ENCODE measurements at regions not wholly inside any gene's neighbourhood (a gene's known extent, or its start where the extent isn't known, plus 50 kb on each side); places are given as distances from the start of the nearest gene placed in this dataset.

GRCh38 chr11:69402251-69402887, 79.1 kb upstream of the LINC01488 start:
- Mint-ChIP-seq H3K36me3 (peaks cover 6% of the 10 kb centered on the region), H3K9me3 (ENCODE audit: low read depth) (peaks cover 7% of the 10 kb centered on the region), H3K27me3 (no peaks in the 10 kb centered on the region), H3K27ac (no peak overlapping the region), H3K4me3 (no peak overlapping the region), H3K4me1 (ENCODE audit: low read depth) (peaks cover 3% of the 10 kb centered on the region)

GRCh38 chr11:69403556-69404215, 77.8 kb upstream of the LINC01488 start:
- Mint-ChIP-seq H3K27ac (no peak overlapping the region), H3K9me3 (ENCODE audit: low read depth) (peaks cover 7% of the 10 kb centered on the region), H3K36me3 (peaks cover 6% of the 10 kb centered on the region), H3K27me3 (no peaks in the 10 kb centered on the region), H3K4me1 (ENCODE audit: low read depth) (peaks cover 3% of the 10 kb centered on the region), H3K4me3 (no peak overlapping the region)

- H3K27ac Mint-ChIP-seq = no peak overlapping the region
- no peaks in the 10 kb centered on the region for H3K27me3 Mint-ChIP-seq
- H3K4me1 Mint-ChIP-seq (ENCODE audit: low read depth) = peaks cover 11% of the 10 kb centered on the region
- no peak overlapping the region for H3K4me3 Mint-ChIP-seq
- H3K36me3 Mint-ChIP-seq = peaks cover 4% of the 10 kb centered on the region
- peaks cover 7% of the 10 kb centered on the region for H3K9me3 Mint-ChIP-seq (ENCODE audit: low read depth)
Measured at GRCh38 chr11:69406060-69406459, 75.4 kb upstream of the LINC01488 start.

- peaks cover 11% of the 10 kb centered on the region for H3K4me1 Mint-ChIP-seq (ENCODE audit: low read depth)
- H3K9me3 Mint-ChIP-seq (ENCODE audit: low read depth) = no peaks in the 10 kb centered on the region
- no peak overlapping the region for H3K4me3 Mint-ChIP-seq
- no peaks in the 10 kb centered on the region for H3K27me3 Mint-ChIP-seq
- no peaks in the 10 kb centered on the region for H3K36me3 Mint-ChIP-seq
- H3K27ac Mint-ChIP-seq = no peak overlapping the region
Measured at GRCh38 chr11:69409812-69410645, 71.4 kb upstream of the LINC01488 start.

- Mint-ChIP-seq H3K9me3 (ENCODE audit: low read depth) (no peaks in the 10 kb centered on the region), H3K36me3 (no peaks in the 10 kb centered on the region), H3K4me3 (no peak overlapping the region), H3K27ac (no peak overlapping the region), H3K4me1 (ENCODE audit: low read depth) (peaks cover 11% of the 10 kb centered on the region), H3K27me3 (no peaks in the 10 kb centered on the region)
Measured at GRCh38 chr11:69411257-69411924, 70.1 kb upstream of the LINC01488 start.

- Mint-ChIP-seq H3K27me3 (no peaks in the 10 kb centered on the region), H3K36me3 (no peaks in the 10 kb centered on the region), H3K27ac (no peak overlapping the region), H3K4me3 (no peak overlapping the region), H3K9me3 (ENCODE audit: low read depth) (no peaks in the 10 kb centered on the region), H3K4me1 (ENCODE audit: low read depth) (peaks cover 11% of the 10 kb centered on the region)
Measured at GRCh38 chr11:69413015-69413801, 68.3 kb upstream of the LINC01488 start.

GRCh38 chr11:69413993-69414392, 67.5 kb upstream of the LINC01488 start:
- Mint-ChIP-seq H3K36me3 (no peaks in the 10 kb centered on the region), H3K9me3 (ENCODE audit: low read depth) (no peaks in the 10 kb centered on the region), H3K27ac (no peak overlapping the region), H3K4me1 (ENCODE audit: low read depth) (peaks cover 11% of the 10 kb centered on the region), H3K27me3 (no peaks in the 10 kb centered on the region), H3K4me3 (no peak overlapping the region)

GRCh38 chr11:69414773-69415187, 66.7 kb upstream of the LINC01488 start:
- H3K27me3 Mint-ChIP-seq = no peaks in the 10 kb centered on the region
- H3K27ac Mint-ChIP-seq = no peak overlapping the region
- no peaks in the 10 kb centered on the region for H3K36me3 Mint-ChIP-seq
- H3K4me3 Mint-ChIP-seq = no peak overlapping the region
- peaks cover 10% of the 10 kb centered on the region for H3K4me1 Mint-ChIP-seq (ENCODE audit: low read depth)
- no peaks in the 10 kb centered on the region for H3K9me3 Mint-ChIP-seq (ENCODE audit: low read depth)

- H3K27ac Mint-ChIP-seq = no peak overlapping the region
- no peaks in the 10 kb centered on the region for H3K36me3 Mint-ChIP-seq
- no peak overlapping the region for H3K4me3 Mint-ChIP-seq
- peaks cover 6% of the 10 kb centered on the region for H3K4me1 Mint-ChIP-seq (ENCODE audit: low read depth)
- H3K27me3 Mint-ChIP-seq = no peaks in the 10 kb centered on the region
- no peaks in the 10 kb centered on the region for H3K9me3 Mint-ChIP-seq (ENCODE audit: low read depth)
Measured at GRCh38 chr11:69415411-69416142, 65.9 kb upstream of the LINC01488 start.

- Mint-ChIP-seq H3K9me3 (ENCODE audit: low read depth) (no peaks in the 10 kb centered on the region), H3K4me3 (no peak overlapping the region), H3K36me3 (no peaks in the 10 kb centered on the region)
Measured at GRCh38 chr11:69416143-69416515, 65.3 kb upstream of the LINC01488 start.

GRCh38 chr11:69416762-69417698, 64.4 kb upstream of the LINC01488 start:
- no peak overlapping the region for H3K4me3 Mint-ChIP-seq
- no peaks in the 10 kb centered on the region for H3K9me3 Mint-ChIP-seq (ENCODE audit: low read depth)

More at GRCh38 chr11:69416143-69416515, 65.3 kb upstream of the LINC01488 start:
- peaks cover 3% of the 10 kb centered on the region for H3K4me1 Mint-ChIP-seq (ENCODE audit: low read depth)
- H3K27ac Mint-ChIP-seq = no peak overlapping the region
- H3K27me3 Mint-ChIP-seq = no peaks in the 10 kb centered on the region

GRCh38 chr11:69417699-69418085, 63.8 kb upstream of the LINC01488 start:
- Mint-ChIP-seq H3K36me3 (no peaks in the 10 kb centered on the region), H3K27me3 (no peaks in the 10 kb centered on the region), H3K4me1 (ENCODE audit: low read depth) (no peaks in the 10 kb centered on the region), H3K27ac (no peak overlapping the region), H3K4me3 (no peak overlapping the region), H3K9me3 (ENCODE audit: low read depth) (no peaks in the 10 kb centered on the region)

More at GRCh38 chr11:69416762-69417698, 64.4 kb upstream of the LINC01488 start:
- Mint-ChIP-seq H3K4me1 (ENCODE audit: low read depth) (no peaks in the 10 kb centered on the region), H3K27me3 (no peaks in the 10 kb centered on the region), H3K27ac (no peak overlapping the region), H3K36me3 (no peaks in the 10 kb centered on the region)

Measured in activated naive CD8-positive, alpha-beta T cell (primary cell).